AG04450 (cell line): ENCODE measurements at regions not wholly inside any gene's neighbourhood (a gene's known extent, or its start where the extent isn't known, plus 50 kb on each side); places are given as distances from the start of the nearest gene placed in this dataset.

Source experiments
- CTCF ChIA-PET: fragments of 300-600, 350-600 bp; formaldehyde crosslinking; extraction: SDS; loops from one replicate; lab custom pipeline; 2022; ENCODE audit warnings: antibody characterized with exemption, inconsistent platforms; lab: Charles Lee
- POLR2A ChIA-PET: fragments of 350-600 bp; formaldehyde crosslinking; extraction: SDS; loops from one replicate; lab custom pipeline; 2021; ENCODE audit warnings: antibody characterized with exemption, inconsistent platforms; lab: Yijun Ruan, JAX
- DNase-seq: peaks from one replicate; pipeline ENCODE4 v3.0.0-alpha.2; 2011; ENCODE audit warnings: low read depth, low spot score
- H3K27ac ChIP-seq: one replicate; pipeline ENCODE4 v1.5.1; 2012; ENCODE audit warnings: low read depth, low read length, control low read depth
- H3K27me3 ChIP-seq: one replicate; pipeline ENCODE4 v1.6.0; 2012; ENCODE audit warnings: low read length; ENCODE audit not compliant: control insufficient read depth, insufficient read depth
- H3K4me3 ChIP-seq: 2 replicates; pipeline ENCODE4 v1.5.1; 2011; ENCODE audit warnings: mild to moderate bottlenecking, low read depth, low read length, control low read depth
- H3K9me3 ChIP-seq: 2 replicates; pipeline ENCODE4 v1.5.1; 2012; ENCODE audit warnings: low read length; ENCODE audit not compliant: control insufficient read depth, insufficient read depth
- CTCF ChIP-seq: IDR thresholded peaks from 2 replicates; pipeline ENCODE4 v1.5.1; 2011; ENCODE audit warnings: low read depth, low read length, control low read depth, inconsistent platforms

- DNase-seq = no peak
These were observed 111.9 kb upstream of the EFNA5 start for GRCh38 chr5:107782561-107783169.

DNA sequence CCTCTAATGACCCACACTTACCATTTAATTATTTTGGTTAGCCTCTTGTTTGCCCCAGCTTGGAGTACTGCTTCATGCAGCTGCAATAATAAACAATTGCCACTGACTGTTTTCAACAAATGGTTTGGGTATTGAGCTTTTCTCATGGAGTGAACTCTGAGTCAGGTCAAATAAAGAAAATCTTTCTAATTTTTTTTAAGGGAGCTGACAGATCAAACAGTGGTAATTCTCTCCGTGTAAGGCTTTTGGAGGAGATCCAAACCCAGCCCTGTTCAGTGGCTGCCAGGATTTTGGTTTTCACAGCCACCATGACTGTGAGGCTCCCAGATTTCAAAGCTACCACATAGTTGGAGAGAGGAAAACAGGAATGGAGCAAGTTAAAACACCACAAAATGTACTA, 110.7 kb upstream of the EFNA5 start:
- TF ChIP-seq CTCF = no peak

More at GRCh38 chr5:107782561-107783169, 111.9 kb upstream of the EFNA5 start:
- Histone ChIP-seq H3K27ac (no peak overlapping the region), H3K27me3 (no peaks in the 10 kb centered on the region), H3K9me3 (no peaks in the 10 kb centered on the region), H3K4me3 (no peak overlapping the region)
- CTCF ChIA-PET = no interaction called here
- POLR2A ChIA-PET = no interaction called here
- TF ChIP-seq CTCF = no peak

GRCh38 chr5:107779437-107779836, 108.7 kb upstream of the EFNA5 start:
- Histone ChIP-seq H3K27ac (no peak overlapping the region), H3K27me3 (no peaks in the 10 kb centered on the region), H3K9me3 (no peaks in the 10 kb centered on the region), H3K4me3 (no peak overlapping the region)
- DNase-seq = no peak
- POLR2A ChIA-PET = no interaction called here
- CTCF ChIA-PET = no interaction called here
- TF ChIP-seq CTCF = no peak

More for the DNA sequence above, 110.7 kb upstream of the EFNA5 start:
- DNase-seq = no peak
- Histone ChIP-seq H3K27me3 (no peaks in the 10 kb centered on the region), H3K27ac (no peak overlapping the region), H3K9me3 (no peaks in the 10 kb centered on the region), H3K4me3 (no peak overlapping the region)
- POLR2A ChIA-PET = no interaction called here
- CTCF ChIA-PET = interaction anchor here (0.6 kb wide), 2 partner anchors 167 to 442 kb away, joined by 3 to 4 read pairs; no protein-coding TSS in a partner anchor

GRCh38 chr5:107778647-107779046, 107.9 kb upstream of the EFNA5 start:
- Histone ChIP-seq H3K27ac (no peak overlapping the region), H3K27me3 (no peaks in the 10 kb centered on the region), H3K9me3 (no peaks in the 10 kb centered on the region), H3K4me3 (no peak overlapping the region)
- ChIA-PET CTCF (no interaction called here), POLR2A (no interaction called here)
- DNase-seq = no peak
- no peak for TF ChIP-seq CTCF

DNA sequence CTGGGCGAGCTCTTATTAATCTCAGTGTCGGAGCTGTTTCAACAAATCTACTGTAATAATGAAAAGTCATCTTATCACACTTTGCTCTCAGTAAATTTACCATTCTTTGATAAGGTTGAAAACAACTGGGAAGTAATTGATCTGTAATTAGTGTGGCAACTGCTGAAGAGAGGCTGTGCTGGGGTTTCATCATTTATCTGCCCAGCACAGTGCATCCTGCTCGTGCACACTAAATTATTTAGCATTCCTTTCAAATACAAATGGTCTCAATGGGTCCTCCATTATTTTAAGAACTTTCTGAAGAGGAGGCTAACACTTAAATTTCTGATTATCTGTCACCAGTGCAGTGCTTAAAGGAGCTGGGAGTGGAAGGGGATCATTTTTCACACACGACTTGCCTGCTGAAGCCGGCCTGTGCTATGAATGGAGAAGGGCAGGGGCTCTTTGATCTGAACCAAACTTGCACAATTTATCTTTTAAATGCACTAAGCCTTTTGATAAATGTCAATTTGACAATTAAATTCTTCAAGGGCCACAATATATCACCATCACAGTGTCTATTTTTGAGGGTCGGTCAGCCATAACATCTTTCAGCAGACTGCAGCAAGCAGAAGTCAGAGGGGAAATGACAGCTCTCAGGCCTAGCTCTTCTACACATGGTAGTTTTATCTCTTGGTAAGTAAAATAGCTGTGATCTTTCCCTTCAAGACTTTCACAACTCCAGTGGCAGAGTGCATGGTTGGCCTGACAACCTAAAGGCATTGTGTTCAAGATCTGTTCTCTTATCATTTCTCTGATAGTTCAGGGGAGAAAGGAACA, 106.4 kb upstream of the EFNA5 start:
- POLR2A ChIA-PET = no interaction called here
- TF ChIP-seq CTCF = no peak
- H3K27ac ChIP-seq = no peak overlapping the region
- no peak overlapping the region for H3K4me3 ChIP-seq
- H3K27me3 ChIP-seq = no peaks in the 10 kb centered on the region
- CTCF ChIA-PET = no interaction called here
- no peak for DNase-seq
- no peaks in the 10 kb centered on the region for H3K9me3 ChIP-seq
